Neuronal stem cell (in vitro differentiated cells): ENCODE measurements at regions not wholly inside any gene's neighbourhood (a gene's known extent, or its start where the extent isn't known, plus 50 kb on each side); places are given as distances from the start of the nearest gene placed in this dataset.

ENCODE experiments used
- DNase-seq: peaks from one replicate; pipeline ENCODE4 v3.0.0-alpha.2; 2013; ENCODE audit warnings: low spot score
- H2AFZ ChIP-seq: one replicate; pipeline ENCODE4 v1.6.1; 2013; ENCODE audit warnings: mild to moderate bottlenecking, low read length, inconsistent platforms
- H2AK5ac ChIP-seq: 2 replicates; pipeline ENCODE4 v1.6.1; 2013; ENCODE audit warnings: low read depth, mild to moderate bottlenecking, inconsistent platforms, low read length, moderate library complexity, mixed read lengths
- H2BK120ac ChIP-seq: 2 replicates; pipeline ENCODE4 v1.6.1; 2013; ENCODE audit warnings: low read depth, mild to moderate bottlenecking, inconsistent platforms, low read length, moderate library complexity, mixed read lengths
- H2BK12ac ChIP-seq: one replicate; pipeline ENCODE4 v1.6.1; 2013; ENCODE audit warnings: low read length, inconsistent platforms
- H2BK15ac ChIP-seq: 2 replicates; pipeline ENCODE4 v1.6.1; 2013; ENCODE audit warnings: mild to moderate bottlenecking, low read length, inconsistent platforms, mixed read lengths
- H2BK5ac ChIP-seq: one replicate; pipeline ENCODE4 v1.6.1; 2013; ENCODE audit warnings: inconsistent platforms, mild to moderate bottlenecking, low read length, moderate library complexity
- H3K14ac ChIP-seq: one replicate; pipeline ENCODE4 v1.6.1; 2013; ENCODE audit warnings: low read length, inconsistent platforms
- H3K18ac ChIP-seq: 2 replicates; pipeline ENCODE4 v1.6.1; 2013; ENCODE audit warnings: low read length, inconsistent platforms
- H3K23ac ChIP-seq: 2 replicates; pipeline ENCODE4 v1.6.1; 2013; ENCODE audit warnings: low read depth, mild to moderate bottlenecking, mixed read lengths, low read length, inconsistent platforms; ENCODE audit not compliant: poor library complexity
- H3K27ac ChIP-seq: replicated peaks from 3 replicates; pipeline ENCODE4 v1.5.1; 2013; ENCODE audit warnings: low read length, inconsistent platforms
- H3K27me3 ChIP-seq, 3 experiments: 2 replicates each; pipeline ENCODE4 v1.6.1; 2013; ENCODE audit warnings: low read length in 3 of 3, mild to moderate bottlenecking in 2 of 3, inconsistent platforms in 1 of 3, low read depth in 1 of 3, mixed read lengths in 1 of 3, moderate library complexity in 1 of 3; ENCODE audit not compliant: control insufficient read depth in 3 of 3, insufficient read depth in 3 of 3
- H3K36me3 ChIP-seq, 2 donors: replicated peaks in 1 of 2; 2 replicates each; pipeline ENCODE4 v1.6.1; 2013; ENCODE audit warnings: low read length in 2 of 2; ENCODE audit not compliant: control insufficient read depth in 2 of 2, insufficient read depth in 2 of 2
- H3K4ac ChIP-seq: 2 replicates; pipeline ENCODE4 v1.6.1; 2013; ENCODE audit warnings: inconsistent platforms, mild to moderate bottlenecking, low read length, moderate library complexity
- H3K4me1 ChIP-seq, 2 donors: 1 replicate in 1 of 2; 2 replicates in 1 of 2; pipeline ENCODE4 v1.6.1; 2013; ENCODE audit warnings: low read length in 2 of 2, low read depth in 1 of 2; ENCODE audit not compliant: control insufficient read depth in 2 of 2, insufficient read depth in 1 of 2
- H3K4me2 ChIP-seq: one replicate; pipeline ENCODE4 v1.6.1; 2013; ENCODE audit warnings: mild to moderate bottlenecking, low read length, inconsistent platforms; ENCODE audit not compliant: insufficient read depth, poor library complexity, severe bottlenecking
- H3K4me3 ChIP-seq, 2 donors: 2 replicates each; pipeline ENCODE4 v1.5.1; 2013; ENCODE audit warnings: low read length in 2 of 2, mild to moderate bottlenecking in 2 of 2, inconsistent platforms in 1 of 2, moderate library complexity in 1 of 2
- H3K79me1 ChIP-seq: one replicate; pipeline ENCODE4 v1.6.1; 2013; ENCODE audit warnings: low read depth, mild to moderate bottlenecking, inconsistent platforms, low read length, moderate library complexity
- H3K9ac ChIP-seq: one replicate; pipeline ENCODE4 v1.6.1; 2013; ENCODE audit warnings: mild to moderate bottlenecking, low read depth, low read length, inconsistent platforms; ENCODE audit not compliant: poor library complexity
- H3K9me3 ChIP-seq, 2 donors: replicated peaks in 1 of 2; 2 replicates each; pipeline versions ENCODE3 to v1.6.1; 2013; ENCODE audit warnings: low read length in 2 of 2, mild to moderate bottlenecking in 2 of 2, inconsistent platforms in 1 of 2, low read depth in 1 of 2, mixed read lengths in 1 of 2, moderate library complexity in 1 of 2; ENCODE audit not compliant: control insufficient read depth in 2 of 2, insufficient read depth in 1 of 2
- H4K8ac ChIP-seq: one replicate; pipeline ENCODE4 v1.6.1; 2013; ENCODE audit warnings: low read depth, mild to moderate bottlenecking, inconsistent platforms, low read length, moderate library complexity
- H4K91ac ChIP-seq: one replicate; pipeline ENCODE4 v1.6.1; 2013; ENCODE audit warnings: low read length, low read depth, mild to moderate bottlenecking, inconsistent platforms; ENCODE audit not compliant: poor library complexity
- WGBS, 2 donors: extraction: QIAGEN DNeasy Blood & Tissue Kit; methylation state at CpG; one replicate each; pipeline ENCODE4 v1.1.7; 2013; ENCODE audit warnings: missing lambda C conversion rate in 2 of 2, mixed read lengths in 1 of 2; ENCODE audit not compliant: insufficient read length in 2 of 2, insufficient replicate concordance in 1 of 2; ENCODE audit errors: extremely low coverage in 2 of 2; 5-methylcytosine and 5-hydroxymethylcytosine counted together

GRCh38 chr6:121020656-121021055, 313.6 kb downstream of the TBC1D32 start:
- no peak overlapping the region for H2BK5ac ChIP-seq
- H3K4me1 ChIP-seq = no peaks in the 10 kb centered on the region
- H3K27ac ChIP-seq = no peak overlapping the region
- H4K91ac ChIP-seq = no peak overlapping the region
- no peak overlapping the region for H2BK12ac ChIP-seq
- no peaks in the 10 kb centered on the region for H3K9me3 ChIP-seq
- H3K4ac ChIP-seq = no peak overlapping the region
- H2BK15ac ChIP-seq = no peak overlapping the region
- H3K4me2 ChIP-seq = no peak overlapping the region
- no peak overlapping the region for H2BK120ac ChIP-seq
- no peak overlapping the region for H4K8ac ChIP-seq
- H3K9ac ChIP-seq = no peak overlapping the region
- no peak for DNase-seq
- no peak overlapping the region for H2AK5ac ChIP-seq
- H3K23ac ChIP-seq = no peak overlapping the region
- no peaks in the 10 kb centered on the region for H3K79me1 ChIP-seq
- no peak overlapping the region for H3K14ac ChIP-seq
- H3K36me3 ChIP-seq = no peaks in the 10 kb centered on the region
- no peak overlapping the region for H3K18ac ChIP-seq
- no peaks in the 10 kb centered on the region for H3K27me3 ChIP-seq
- H2AFZ ChIP-seq = no peak overlapping the region
- H3K4me3 ChIP-seq = no peak overlapping the region

- H3K9me3 ChIP-seq = peaks cover 0 to 2% of the 10 kb centered on the region in 2 donors
These were observed 325.7 kb downstream of the TBC1D32 start for GRCh38 chr6:121008553-121008952.

DNA sequence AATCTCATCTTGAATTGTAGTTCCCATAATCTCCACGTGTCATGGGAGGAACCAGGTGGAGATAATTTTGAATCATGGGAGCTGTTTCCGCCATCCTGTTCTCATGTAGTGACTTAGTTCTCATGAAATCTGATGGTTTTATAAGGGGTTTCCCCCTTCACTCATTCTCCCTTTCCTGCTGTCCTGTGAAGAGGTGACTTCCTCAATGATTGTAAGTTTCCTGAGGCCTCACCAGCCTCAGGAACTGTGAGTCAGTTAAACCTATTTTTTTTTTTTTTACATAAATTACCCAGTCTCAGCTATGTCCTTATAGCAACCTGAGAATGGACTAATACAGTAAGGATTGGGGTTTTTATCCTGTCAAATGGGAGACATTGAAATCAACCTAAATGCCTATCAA, 328.3 kb downstream of the TBC1D32 start:
- Histone ChIP-seq H3K4me1 (no peaks in the 10 kb centered on the region), H3K36me3 (no peaks in the 10 kb centered on the region), H4K91ac (no peak overlapping the region), H2BK15ac (no peak overlapping the region), H2BK120ac (no peak overlapping the region), H3K27ac (no peak overlapping the region), H2BK12ac (no peak overlapping the region), H3K79me1 (no peaks in the 10 kb centered on the region), H3K4me2 (no peak overlapping the region), H3K27me3 (no peaks in the 10 kb centered on the region), H2AK5ac (no peak overlapping the region), H3K18ac (no peak overlapping the region), H2BK5ac (no peak overlapping the region), H3K4me3 (no peak overlapping the region), H3K9me3 (peaks cover 0 to 3% of the 10 kb centered on the region in 2 donors), H3K23ac (no peak overlapping the region), H3K9ac (no peak overlapping the region), H2AFZ (no peak overlapping the region), H4K8ac (no peak overlapping the region), H3K14ac (no peak overlapping the region), H3K4ac (no peak overlapping the region)
- no peak for DNase-seq
- WGBS, 2 donors = no CpG with 5 or more reads among the region's 2 CpGs

More at GRCh38 chr6:121008553-121008952, 325.7 kb downstream of the TBC1D32 start:
- no peak overlapping the region for H2AFZ ChIP-seq
- H2BK12ac ChIP-seq = no peak overlapping the region
- H3K27ac ChIP-seq = no peak overlapping the region
- H3K23ac ChIP-seq = no peak overlapping the region
- no peaks in the 10 kb centered on the region for H3K4me1 ChIP-seq
- no peak overlapping the region for H2BK5ac ChIP-seq
- no peak overlapping the region for H3K9ac ChIP-seq
- H3K36me3 ChIP-seq = no peaks in the 10 kb centered on the region
- H3K4me3 ChIP-seq = no peak overlapping the region
- no peaks in the 10 kb centered on the region for H3K27me3 ChIP-seq
- H4K91ac ChIP-seq = no peak overlapping the region
- no peak for DNase-seq
- no peak overlapping the region for H3K4ac ChIP-seq
- no peak overlapping the region for H3K18ac ChIP-seq
- no peak overlapping the region for H2BK120ac ChIP-seq
- no peaks in the 10 kb centered on the region for H3K79me1 ChIP-seq
- H3K14ac ChIP-seq = no peak overlapping the region
- H3K4me2 ChIP-seq = no peak overlapping the region
- H2AK5ac ChIP-seq = no peak overlapping the region
- H2BK15ac ChIP-seq = no peak overlapping the region
- H4K8ac ChIP-seq = no peak overlapping the region

GRCh38 chr6:121000381-121000780, 333.9 kb downstream of the TBC1D32 start:
- no peak overlapping the region for H2BK120ac ChIP-seq
- H3K36me3 ChIP-seq = no peaks in the 10 kb centered on the region
- no peak overlapping the region for H2BK5ac ChIP-seq
- DNase-seq = no peak
- H3K27ac ChIP-seq = no peak overlapping the region
- no peak overlapping the region for H2AK5ac ChIP-seq
- H2BK15ac ChIP-seq = no peak overlapping the region
- no peak overlapping the region for H2BK12ac ChIP-seq
- H3K4me3 ChIP-seq = no peak overlapping the region
- no peak overlapping the region for H3K18ac ChIP-seq
- no CpG with 5 or more reads among the region's 5 CpGs for WGBS, 2 donors
- no peak overlapping the region for H3K14ac ChIP-seq
- no peaks in the 10 kb centered on the region for H3K79me1 ChIP-seq
- no peak overlapping the region for H4K8ac ChIP-seq
- no peak overlapping the region for H3K23ac ChIP-seq
- no peaks in the 10 kb centered on the region for H3K27me3 ChIP-seq
- H3K4me2 ChIP-seq = no peak overlapping the region
- no peak overlapping the region for H4K91ac ChIP-seq
- no peaks in the 10 kb centered on the region for H3K4me1 ChIP-seq
- no peak overlapping the region for H3K4ac ChIP-seq
- no peak overlapping the region for H3K9ac ChIP-seq
- H2AFZ ChIP-seq = no peak overlapping the region
- H3K9me3 ChIP-seq = peaks cover 0 to 3% of the 10 kb centered on the region in 2 donors
